IPS DF 4.7 (cell line): ENCODE measurements at regions not wholly inside any gene's neighbourhood (a gene's known extent, or its start where the extent isn't known, plus 50 kb on each side); places are given as distances from the start of the nearest gene placed in this dataset.

ENCODE experiments used
- DNase-seq: peaks from one replicate; pipeline ENCODE4 v3.0.0-alpha.2; 2013; ENCODE audit warnings: low spot score; ENCODE audit errors: extremely low read depth

DNA sequence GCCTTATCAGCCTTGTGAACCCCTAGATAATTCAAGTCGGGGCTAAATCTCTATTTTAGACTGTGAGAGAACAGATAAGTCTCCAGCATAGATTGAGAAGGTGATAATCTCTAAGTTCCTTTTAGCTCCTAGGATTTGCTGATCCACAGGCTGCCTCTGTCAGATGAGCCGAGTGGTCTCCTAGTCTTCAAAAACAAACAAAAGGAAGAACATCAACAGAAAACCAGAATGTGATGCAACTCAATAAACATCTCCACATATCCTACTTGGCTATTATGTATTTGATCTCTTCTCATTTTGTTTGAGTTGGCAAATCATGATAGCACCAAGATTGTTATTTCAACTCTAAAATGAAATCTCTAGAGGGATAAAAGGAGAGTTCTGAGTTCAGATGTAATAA is 88.4 kb upstream of the SLC7A11 start:
- DNase-seq, result no peak

GRCh38 chr4:138329506-138330070 is 87.4 kb upstream of the SLC7A11 start:
- DNase-seq, result no peak

DNA sequence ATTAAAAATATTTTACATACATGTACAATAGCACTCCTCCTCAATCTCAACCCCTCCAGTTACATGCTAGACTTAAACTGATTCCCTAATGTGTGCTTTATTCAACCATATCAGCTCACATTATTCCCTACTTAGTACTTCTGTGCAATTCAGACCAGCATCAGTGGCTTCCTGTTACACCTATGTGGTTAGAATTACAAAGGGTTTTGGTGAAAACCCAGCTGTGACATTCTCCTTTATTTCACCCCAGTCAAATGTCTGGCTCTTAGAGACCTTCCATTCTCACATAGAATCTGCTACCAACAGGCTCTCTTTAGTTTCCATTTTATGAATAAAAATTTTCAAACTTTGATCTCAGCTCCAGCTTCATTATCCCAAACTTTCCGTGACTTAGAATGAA is 85.2 kb upstream of the SLC7A11 start:
- no peak for DNase-seq

DNA sequence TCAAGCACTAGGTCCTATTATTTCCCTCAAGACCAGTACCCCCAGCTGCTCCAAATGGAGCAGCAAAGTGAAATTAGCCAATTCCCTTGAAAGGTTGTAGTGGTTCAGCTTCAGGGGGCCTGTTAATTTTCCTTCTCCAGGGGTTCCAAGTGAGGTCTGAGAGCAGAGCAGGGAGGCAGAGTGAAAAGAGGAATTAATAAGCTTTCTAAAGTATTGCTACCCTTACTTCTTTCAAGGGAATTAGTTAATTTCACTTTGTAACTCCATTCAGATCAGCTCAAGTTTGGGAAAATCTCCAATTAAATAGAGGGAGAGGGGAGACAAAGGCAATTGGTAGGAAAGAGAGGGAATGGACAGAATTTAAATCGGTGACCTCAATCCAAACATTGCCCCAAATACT is 78.7 kb upstream of the SLC7A11 start:
- DNase-seq, result no peak

DNA sequence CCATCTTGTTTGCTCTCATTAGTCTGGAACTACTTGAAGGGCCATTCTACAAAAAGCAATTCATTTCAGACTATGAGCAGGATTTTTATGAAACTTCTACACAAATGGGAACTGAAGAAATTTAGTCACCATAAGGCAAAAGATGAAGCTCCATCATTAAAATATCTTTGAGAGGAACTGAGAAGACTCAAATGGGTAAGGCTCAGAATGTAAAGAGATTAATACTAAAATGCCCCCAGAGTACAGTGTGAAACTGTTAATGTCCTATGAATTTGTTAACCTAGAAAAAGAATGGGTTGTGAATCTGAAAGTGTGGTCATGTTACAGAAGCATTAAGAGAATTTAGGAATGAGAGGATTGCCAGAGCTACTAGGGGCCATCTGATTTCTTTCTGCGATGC is 77.9 kb upstream of the SLC7A11 start:
- DNase-seq, result no peak

- no peak for DNase-seq
Observed at GRCh38 chr4:138317175-138317748, 75.1 kb upstream of the SLC7A11 start.

DNA sequence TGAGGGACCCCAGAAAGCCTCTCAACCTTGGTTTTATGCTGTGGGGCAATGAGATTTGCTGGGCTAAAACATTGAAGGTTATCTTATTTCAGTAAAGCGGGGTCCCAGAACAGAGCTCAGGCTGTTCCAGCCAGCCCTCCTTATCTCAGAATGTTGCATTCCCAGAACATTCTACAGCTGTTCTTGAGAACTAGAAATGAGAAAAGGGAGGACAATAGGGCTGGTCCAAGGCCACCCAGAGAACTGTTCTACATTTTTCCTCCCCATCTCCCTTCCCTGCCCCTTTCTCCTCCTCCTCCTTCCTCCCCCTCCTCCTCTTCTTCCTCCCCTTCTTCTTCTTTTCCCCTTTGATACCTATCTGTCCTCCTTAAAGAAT is 70.4 kb upstream of the SLC7A11 start:
- DNase-seq, result no peak

DNA sequence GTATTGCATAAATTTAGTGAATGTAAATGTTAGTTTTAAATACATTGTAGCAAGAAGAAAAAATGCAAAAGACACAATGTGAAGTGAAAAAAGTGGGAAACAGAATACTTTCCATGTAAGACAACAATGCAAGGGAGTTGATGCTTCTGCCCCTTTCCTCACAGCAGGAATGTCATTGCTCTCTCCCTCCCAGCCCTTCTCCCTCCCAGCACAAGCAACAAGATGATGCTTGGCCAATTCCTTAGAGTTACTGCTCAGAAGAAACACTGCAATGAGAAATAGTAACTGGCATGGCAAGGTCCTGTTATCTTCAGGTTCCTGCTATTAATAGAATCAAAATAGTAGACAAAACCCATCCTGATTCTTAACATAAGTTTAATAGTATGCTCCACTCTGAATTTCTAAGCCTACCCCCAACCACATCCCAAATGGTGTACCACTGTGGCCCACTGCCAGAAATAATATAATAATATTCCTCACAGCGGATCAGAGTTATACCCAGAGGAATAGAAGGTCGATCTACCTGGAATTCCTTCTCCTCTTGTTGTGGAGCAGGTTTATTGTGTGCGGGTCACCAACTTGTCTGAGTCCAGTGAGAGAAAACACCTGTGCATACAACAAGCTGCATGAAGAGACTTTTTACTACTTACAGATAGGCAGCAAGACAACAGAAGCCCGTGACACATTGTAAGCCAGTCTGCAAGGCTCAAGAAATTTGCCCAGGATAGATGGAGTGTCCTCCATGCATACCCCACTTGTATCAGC is 69.8 kb upstream of the SLC7A11 start:
- DNase-seq, result no peak

GRCh38 chr4:138310991-138311390 is 68.8 kb upstream of the SLC7A11 start:
- DNase-seq, result no peak

- no peak for DNase-seq
Observed at GRCh38 chr4:138310498-138310897, 68.3 kb upstream of the SLC7A11 start.

GRCh38 chr4:138308356-138308755 is 66.2 kb upstream of the SLC7A11 start:
- no peak for DNase-seq

DNA sequence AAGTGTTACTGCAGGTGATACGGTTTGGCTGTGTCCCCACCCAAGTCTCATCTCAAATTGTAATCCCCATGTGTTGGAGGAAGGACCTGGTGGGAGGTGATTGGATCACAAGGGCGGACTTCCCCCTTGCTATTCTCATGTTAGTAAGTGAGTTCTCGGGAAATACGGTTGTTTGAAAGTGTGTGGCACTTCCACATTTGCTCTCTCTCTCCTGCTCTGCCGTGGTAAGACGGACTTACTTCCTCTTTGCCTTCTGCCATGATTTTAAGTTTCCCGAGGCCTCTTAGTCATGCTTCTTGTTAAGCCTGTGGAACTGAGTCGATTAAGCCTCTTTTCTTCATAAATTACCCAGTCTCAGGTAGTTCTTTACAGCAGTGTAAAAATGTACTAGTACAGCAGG is 65.2 kb upstream of the SLC7A11 start:
- no peak for DNase-seq

- DNase-seq, result no peak
Observed at GRCh38 chr4:138305050-138305449, 62.9 kb upstream of the SLC7A11 start.

- DNase-seq, result no peak
Observed at GRCh38 chr4:138301536-138301935, 59.4 kb upstream of the SLC7A11 start.

DNA sequence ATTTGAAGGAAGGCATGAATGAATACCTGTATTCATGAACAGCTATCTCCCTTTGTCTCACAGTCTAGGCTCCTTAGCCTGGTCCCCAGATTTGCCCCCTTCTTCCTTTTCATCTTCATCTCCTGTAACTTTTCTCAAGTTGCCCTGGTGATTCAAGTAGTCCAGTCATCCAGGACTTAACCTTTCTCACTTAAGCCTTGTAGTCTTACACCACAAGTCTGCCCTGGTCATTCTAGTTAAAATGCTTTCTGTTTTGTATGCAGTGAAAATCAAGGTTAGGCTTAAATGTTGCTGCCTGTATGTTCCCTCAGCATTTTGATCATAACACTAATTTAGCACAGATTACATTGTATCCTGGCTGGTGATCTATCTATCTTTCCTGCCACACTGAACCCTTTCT is 58.5 kb upstream of the SLC7A11 start:
- DNase-seq, result no peak

- DNase-seq, result no peak
Observed at GRCh38 chr4:138299881-138300280, 57.7 kb upstream of the SLC7A11 start.

DNA sequence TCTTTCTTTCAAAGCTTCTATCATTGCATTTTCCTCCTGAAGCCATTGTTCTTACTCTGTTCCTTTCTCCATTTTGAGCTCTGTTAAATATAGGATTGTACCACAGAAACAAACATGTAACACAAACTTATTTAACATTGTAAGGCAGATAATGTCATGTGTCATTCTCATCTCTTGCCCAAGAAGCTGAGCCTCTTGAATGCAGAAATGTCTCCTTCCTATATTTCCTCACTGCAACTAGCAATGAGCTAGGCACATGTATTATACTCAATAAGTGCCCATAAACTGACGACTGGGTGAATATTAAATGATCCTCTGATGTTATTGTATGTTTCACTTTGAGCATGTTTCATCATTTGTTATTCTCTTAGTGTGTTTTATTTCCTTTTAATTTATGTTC is 56.7 kb upstream of the SLC7A11 start:
- no peak for DNase-seq

GRCh38 chr4:138298431-138298830 is 56.3 kb upstream of the SLC7A11 start:
- DNase-seq, result no peak

DNA sequence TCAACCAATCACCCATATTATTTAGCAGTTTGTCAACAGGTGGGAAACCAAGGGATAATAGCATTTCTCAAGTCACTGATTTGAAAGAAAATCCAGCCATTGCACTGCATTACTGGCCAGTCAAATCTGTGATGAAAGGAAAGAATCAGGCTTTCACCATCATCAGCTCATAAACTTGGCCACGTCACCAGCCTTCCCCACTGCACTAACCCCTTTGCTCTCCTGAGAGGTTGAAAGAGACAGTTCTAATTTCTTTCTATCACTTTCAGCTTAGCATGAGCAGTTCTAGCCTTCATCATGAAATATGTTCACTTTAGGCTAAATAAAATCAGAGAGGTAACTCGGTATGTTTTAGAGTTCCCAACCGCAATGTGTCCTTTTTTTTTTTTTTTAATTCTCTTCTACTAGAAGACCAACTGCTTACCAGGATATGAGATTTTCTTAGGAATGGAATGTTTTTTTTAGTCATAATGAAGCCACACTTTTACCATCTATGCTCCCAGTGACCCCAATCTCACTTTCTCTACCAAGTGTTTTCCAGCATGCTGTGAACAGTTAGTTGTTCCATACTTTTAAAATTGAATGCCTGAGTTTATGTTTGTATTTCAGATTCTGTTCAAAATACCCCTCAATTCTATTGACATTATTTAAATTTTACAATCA is 55.7 kb upstream of the SLC7A11 start:
- DNase-seq, result no peak

- DNase-seq, result no peak
Observed at GRCh38 chr4:138292321-138292720, 50.2 kb upstream of the SLC7A11 start.
